K562 (cell line): ENCODE measurements at regions not wholly inside any gene's neighbourhood (a gene's known extent, or its start where the extent isn't known, plus 50 kb on each side); places are given as distances from the start of the nearest gene placed in this dataset.

Experiments
- ATAC-seq: fragments of 200-7000 bp; cut with Tn5 transposase; 3 replicates; pipeline ENCODE4 v1.9.1; 2020; ENCODE audit warnings: moderate library complexity
- BruUV-seq: library from RNA; stranded (reverse); fragments of 400-500 nt; replicated peaks from 2 replicates; lab custom pipeline; 2021; lab: Mats Ljungman, UMichigan
- CTCF ChIA-PET: fragments of 300-600 bp; formaldehyde crosslinking; extraction: SDS; loops from one replicate; lab custom pipeline; 2021; ENCODE audit warnings: low intra/inter-chr PET ratio; lab: Yijun Ruan, JAX
- POLR2A ChIA-PET: fragments of 300-600, 350-650 bp; sonication (Branson Sonifier 250); formaldehyde crosslinking; extraction: SDS; loops from one replicate; lab custom pipeline; 2021; ENCODE audit warnings: antibody characterized with exemption, inconsistent platforms; lab: Yijun Ruan, JAX
- DNase-seq, 4 experiments: peaks; one replicate each; pipeline versions ENCODE4 v3.0.0 to v3.0.0-alpha.2; 2011 to 2018; ENCODE audit warnings: low spot score in 3 of 4, mixed read lengths in 3 of 4; ENCODE audit errors: extremely low read depth in 1 of 4
- FAIRE-seq: peaks from 2 replicates; lab custom pipeline; 2011; peaks lifted over from hg19 to GRCh38; lab: Jason Lieb, UNC
- H2AFZ ChIP-seq: 2 replicates; pipeline ENCODE4 v1.6.0; 2011; ENCODE audit warnings: low read depth, low read length, control low read depth, inconsistent platforms
- H3K27ac ChIP-seq: fragments of 200-600 bp; 3 replicates; pipeline ENCODE4 v1.8.0; 2011; ENCODE audit warnings: low read depth, mild to moderate bottlenecking, control low read depth, inconsistent platforms, low read length, moderate library complexity, mixed read lengths; ENCODE audit errors: extremely low read depth
- H3K27me3 ChIP-seq, 2 experiments: fragments of 300-600 bp in 1 of 2; 2 replicates in 1 of 2; 3 replicates in 1 of 2; pipeline versions ENCODE4 v1.6.0 to v1.8.0; 2011; ENCODE audit warnings: inconsistent platforms in 2 of 2, low read length in 2 of 2, mild to moderate bottlenecking in 1 of 2, mixed read lengths in 1 of 2, moderate library complexity in 1 of 2; ENCODE audit not compliant: control insufficient read depth in 2 of 2, insufficient read depth in 2 of 2
- H3K36me3 ChIP-seq: fragments of 300-600 bp; 3 replicates; pipeline ENCODE4 v1.8.0; 2011; ENCODE audit warnings: mild to moderate bottlenecking, low read length, inconsistent platforms; ENCODE audit not compliant: control insufficient read depth, insufficient read depth
- H3K4me1 ChIP-seq, 2 experiments: fragments of 200-600 bp in 1 of 2; replicated peaks in 1 of 2; 2 replicates in 1 of 2; 3 replicates in 1 of 2; pipeline versions ENCODE4 v1.5.1 to v1.8.0; 2011; ENCODE audit warnings: inconsistent platforms in 2 of 2, low read length in 2 of 2, mild to moderate bottlenecking in 1 of 2, mixed read lengths in 1 of 2, moderate library complexity in 1 of 2; ENCODE audit not compliant: control insufficient read depth in 2 of 2, insufficient read depth in 2 of 2
- H3K4me2 ChIP-seq: 2 replicates; pipeline ENCODE4 v1.6.1; 2011; ENCODE audit warnings: low read length, control low read depth, inconsistent platforms, mixed read lengths; ENCODE audit not compliant: insufficient read depth
- H3K4me3 ChIP-seq: fragments of 200-600 bp; sonication (generic), shearing (Covaris generic); 2 replicates; pipeline ENCODE4 v1.5.1; 2016; ENCODE audit warnings: control low read depth, inconsistent platforms
- H3K79me2 ChIP-seq: fragments of 200-600 bp; 3 replicates; pipeline ENCODE4 v1.8.0; 2011; ENCODE audit warnings: low read length, inconsistent platforms; ENCODE audit not compliant: control insufficient read depth, insufficient read depth
- H3K9ac ChIP-seq, 2 experiments: 2 replicates each; pipeline versions ENCODE4 v1.6.0 to v1.6.1; 2011; ENCODE audit warnings: low read depth in 2 of 2, low read length in 2 of 2, control low read depth in 1 of 2, inconsistent platforms in 1 of 2, mild to moderate bottlenecking in 1 of 2, mixed read lengths in 1 of 2; ENCODE audit not compliant: insufficient read depth in 1 of 2
- H3K9me1 ChIP-seq: one replicate; pipeline ENCODE4 v1.6.0; 2011; ENCODE audit warnings: inconsistent platforms, mild to moderate bottlenecking, low read length, moderate library complexity; ENCODE audit not compliant: control insufficient read depth, insufficient read depth
- H3K9me3 ChIP-seq: replicated peaks from 2 replicates; pipeline ENCODE4 v1.5.1; 2011; ENCODE audit warnings: low read depth, low read length, inconsistent platforms; ENCODE audit not compliant: control insufficient read depth, insufficient read depth
- H4K20me1 ChIP-seq: replicated peaks from 2 replicates; pipeline ENCODE4 v1.6.1; 2011; ENCODE audit warnings: low read length, inconsistent platforms, mixed read lengths; ENCODE audit not compliant: control insufficient read depth, insufficient read depth
- FOXK2 ChIP-seq, 2 experiments: fragments of 450-650 bp; IDR thresholded peaks in 1 of 2; conservative IDR thresholded peaks in 1 of 2; 2 replicates each; pipeline ENCODE4 v1.6.1; 2016; ENCODE audit warnings: low read depth in 2 of 2, mild to moderate bottlenecking in 1 of 2
- WGBS: fragments of 100-300 bp; shearing (Covaris generic); methylation state at CpG from one replicate; pipeline ENCODE4 v1.1.6; 2016; ENCODE audit warnings: low coverage, mixed read lengths; ENCODE audit not compliant: insufficient coverage; ENCODE audit errors: missing lambda C conversion rate; 5-methylcytosine and 5-hydroxymethylcytosine counted together
- in situ Hi-C: fragments of 300-500 bp; cut with MboI; formaldehyde crosslinking; loops from 4 replicates; pipeline ENCODE4 v1.15.0; 2018; ENCODE audit warnings: inconsistent platforms, mixed read lengths
- intact Hi-C: fragments of 100-400 bp; cut with micrococcal nuclease; formaldehyde crosslinking; loops from 2 replicates; pipeline ENCODE4 v1.14.2; 2022
- TF ChIP-seq, protein P1 (sequence below), 2 experiments: fragments of 450-650 bp; IDR thresholded peaks; 2 replicates each; pipeline ENCODE4 v1.6.1; 2018; ENCODE audit warnings: mild to moderate bottlenecking in 2 of 2, low read depth in 1 of 2; ENCODE audit not compliant: partially characterized antibody in 2 of 2
- TF ChIP-seq, protein P2 (sequence below): fragments of 450-650 bp; IDR thresholded peaks from one replicate; pipeline ENCODE4 v1.6.1; 2018; ENCODE audit warnings: mild to moderate bottlenecking, moderate library complexity; ENCODE audit not compliant: partially characterized antibody

DNA sequence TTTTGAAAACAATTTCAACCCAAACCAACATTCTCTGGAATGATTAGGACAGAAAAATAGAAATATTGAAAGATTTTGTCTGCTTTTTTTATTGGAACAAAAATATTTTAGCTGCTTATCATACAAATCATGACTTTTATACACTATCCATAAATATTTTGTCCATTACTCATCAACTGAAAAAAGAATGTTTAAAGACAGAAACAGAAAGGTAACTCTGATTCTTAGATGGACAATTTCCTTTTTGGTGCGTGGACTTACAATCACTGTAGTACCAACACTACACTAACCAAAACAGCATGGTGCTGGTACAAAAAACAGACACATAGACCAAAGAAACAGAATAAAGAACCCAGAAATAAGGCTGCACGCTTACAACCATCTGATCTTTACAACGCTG lies 582.8 kb upstream of the CCDC54 start:
- Histone ChIP-seq H3K4me2 (no peak overlapping the region), H3K27me3 (no peaks in the 10 kb centered on the region), H3K9ac (no peak overlapping the region), H3K9me1 (no peaks in the 10 kb centered on the region), H3K27ac (no peak overlapping the region), H3K36me3 (no peaks in the 10 kb centered on the region), H3K9me3 (no peaks in the 10 kb centered on the region), H3K4me3 (no peak overlapping the region), H3K4me1 (no peaks in the 10 kb centered on the region), H4K20me1 (no peaks in the 10 kb centered on the region), H2AFZ (no peak overlapping the region), H3K79me2 (no peaks in the 10 kb centered on the region)
- TF ChIP-seq, protein P1, sequence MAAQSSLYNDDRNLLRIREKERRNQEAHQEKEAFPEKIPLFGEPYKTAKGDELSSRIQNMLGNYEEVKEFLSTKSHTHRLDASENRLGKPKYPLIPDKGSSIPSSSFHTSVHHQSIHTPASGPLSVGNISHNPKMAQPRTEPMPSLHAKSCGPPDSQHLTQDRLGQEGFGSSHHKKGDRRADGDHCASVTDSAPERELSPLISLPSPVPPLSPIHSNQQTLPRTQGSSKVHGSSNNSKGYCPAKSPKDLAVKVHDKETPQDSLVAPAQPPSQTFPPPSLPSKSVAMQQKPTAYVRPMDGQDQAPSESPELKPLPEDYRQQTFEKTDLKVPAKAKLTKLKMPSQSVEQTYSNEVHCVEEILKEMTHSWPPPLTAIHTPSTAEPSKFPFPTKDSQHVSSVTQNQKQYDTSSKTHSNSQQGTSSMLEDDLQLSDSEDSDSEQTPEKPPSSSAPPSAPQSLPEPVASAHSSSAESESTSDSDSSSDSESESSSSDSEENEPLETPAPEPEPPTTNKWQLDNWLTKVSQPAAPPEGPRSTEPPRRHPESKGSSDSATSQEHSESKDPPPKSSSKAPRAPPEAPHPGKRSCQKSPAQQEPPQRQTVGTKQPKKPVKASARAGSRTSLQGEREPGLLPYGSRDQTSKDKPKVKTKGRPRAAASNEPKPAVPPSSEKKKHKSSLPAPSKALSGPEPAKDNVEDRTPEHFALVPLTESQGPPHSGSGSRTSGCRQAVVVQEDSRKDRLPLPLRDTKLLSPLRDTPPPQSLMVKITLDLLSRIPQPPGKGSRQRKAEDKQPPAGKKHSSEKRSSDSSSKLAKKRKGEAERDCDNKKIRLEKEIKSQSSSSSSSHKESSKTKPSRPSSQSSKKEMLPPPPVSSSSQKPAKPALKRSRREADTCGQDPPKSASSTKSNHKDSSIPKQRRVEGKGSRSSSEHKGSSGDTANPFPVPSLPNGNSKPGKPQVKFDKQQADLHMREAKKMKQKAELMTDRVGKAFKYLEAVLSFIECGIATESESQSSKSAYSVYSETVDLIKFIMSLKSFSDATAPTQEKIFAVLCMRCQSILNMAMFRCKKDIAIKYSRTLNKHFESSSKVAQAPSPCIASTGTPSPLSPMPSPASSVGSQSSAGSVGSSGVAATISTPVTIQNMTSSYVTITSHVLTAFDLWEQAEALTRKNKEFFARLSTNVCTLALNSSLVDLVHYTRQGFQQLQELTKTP (IDR thresholded peaks at IDR 0.05; ENCODE audit: low read depth in 1 of 2, partially characterized antibody in 2 of 2): no peak
- TF ChIP-seq, protein P2, sequence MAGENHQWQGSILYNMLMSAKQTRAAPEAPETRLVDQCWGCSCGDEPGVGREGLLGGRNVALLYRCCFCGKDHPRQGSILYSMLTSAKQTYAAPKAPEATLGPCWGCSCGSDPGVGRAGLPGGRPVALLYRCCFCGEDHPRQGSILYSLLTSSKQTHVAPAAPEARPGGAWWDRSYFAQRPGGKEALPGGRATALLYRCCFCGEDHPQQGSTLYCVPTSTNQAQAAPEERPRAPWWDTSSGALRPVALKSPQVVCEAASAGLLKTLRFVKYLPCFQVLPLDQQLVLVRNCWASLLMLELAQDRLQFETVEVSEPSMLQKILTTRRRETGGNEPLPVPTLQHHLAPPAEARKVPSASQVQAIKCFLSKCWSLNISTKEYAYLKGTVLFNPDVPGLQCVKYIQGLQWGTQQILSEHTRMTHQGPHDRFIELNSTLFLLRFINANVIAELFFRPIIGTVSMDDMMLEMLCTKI: no peak
- TF ChIP-seq FOXK2 (conservative IDR thresholded peaks at IDR 0.05 in 1 of 2, IDR thresholded peaks at IDR 0.05 in 1 of 2; ENCODE audit: low read depth in 2 of 2): no peak
- in situ Hi-C loops: no loop called here
- intact Hi-C loops: no loop called here
- no peak for DNase-seq
- ATAC-seq: no peak
- WGBS: 0% methylated on average over 3 of the region's 3 CpGs
- no peak for FAIRE-seq
- BruUV-seq: no TSS peak
- POLR2A ChIA-PET: no interaction called here
- CTCF ChIA-PET: no interaction called here
